ENCODE measurements at regions not wholly inside any gene's neighbourhood (a gene's known extent, or its start where the extent isn't known, plus 50 kb on each side); places are given as distances from the start of the nearest gene placed in this dataset.

GRCh38 chr5:98497418-98497817 is 276.0 kb upstream of the RGMB start:
- Histone ChIP-seq H3K4me1 (ENCODE audit: control insufficient read depth in 1 of 2, insufficient read depth in 2 of 2, low read length in 2 of 2) (peaks cover 7 to 26% of the 10 kb centered on the region in 2 donors), H3K4me3 (ENCODE audit: low read depth in 1 of 2, low read length in 2 of 2) (no peak overlapping the region), H3K9me3 (ENCODE audit: control insufficient read depth in 1 of 2, low read length in 2 of 2) (peaks cover 0 to 7% of the 10 kb centered on the region in 2 donors), H3K27me3 (ENCODE audit: control insufficient read depth in 1 of 2, insufficient read depth in 2 of 2, low read length in 2 of 2) (no peaks in the 10 kb centered on the region), H3K36me3 (ENCODE audit: control insufficient read depth in 1 of 2, insufficient read depth in 2 of 2, low read length in 2 of 2) (no peaks in the 10 kb centered on the region), H3K9ac (ENCODE audit: low read depth in 1 of 2, low read length in 2 of 2) (no peak overlapping the region), H3K27ac (ENCODE audit: low read depth, low read length) (no peak overlapping the region)

DNA sequence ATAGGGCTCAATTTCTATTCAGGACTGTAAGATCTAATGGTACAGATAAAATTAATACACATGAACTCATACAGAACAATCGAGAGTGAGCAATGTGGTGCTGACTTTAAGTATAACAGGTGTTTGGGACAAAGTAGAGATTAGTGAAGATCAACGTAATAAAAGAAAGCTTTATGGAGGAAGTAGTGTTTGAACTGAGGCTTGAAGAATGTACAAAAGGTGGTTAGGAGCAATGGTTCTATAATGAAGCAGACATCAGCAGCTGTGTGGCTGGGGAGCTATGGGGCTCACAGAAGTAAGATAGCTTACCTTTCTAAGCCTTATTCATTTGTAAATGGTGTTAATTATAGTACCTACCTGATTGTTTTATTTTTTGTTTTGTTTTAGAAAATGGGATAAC is 275.4 kb upstream of the RGMB start:
- Histone ChIP-seq H3K9ac (ENCODE audit: low read depth in 1 of 2, low read length in 2 of 2) (no peak overlapping the region), H3K9me3 (ENCODE audit: control insufficient read depth in 1 of 2, low read length in 2 of 2) (peaks cover 0 to 7% of the 10 kb centered on the region in 2 donors), H3K4me3 (ENCODE audit: low read depth in 1 of 2, low read length in 2 of 2) (no peak overlapping the region), H3K36me3 (ENCODE audit: control insufficient read depth in 1 of 2, insufficient read depth in 2 of 2, low read length in 2 of 2) (no peaks in the 10 kb centered on the region), H3K27me3 (ENCODE audit: control insufficient read depth in 1 of 2, insufficient read depth in 2 of 2, low read length in 2 of 2) (no peaks in the 10 kb centered on the region), H3K4me1 (ENCODE audit: control insufficient read depth in 1 of 2, insufficient read depth in 2 of 2, low read length in 2 of 2) (peaks cover 7 to 29% of the 10 kb centered on the region in 2 donors), H3K27ac (ENCODE audit: low read depth, low read length) (no peak overlapping the region)

DNA sequence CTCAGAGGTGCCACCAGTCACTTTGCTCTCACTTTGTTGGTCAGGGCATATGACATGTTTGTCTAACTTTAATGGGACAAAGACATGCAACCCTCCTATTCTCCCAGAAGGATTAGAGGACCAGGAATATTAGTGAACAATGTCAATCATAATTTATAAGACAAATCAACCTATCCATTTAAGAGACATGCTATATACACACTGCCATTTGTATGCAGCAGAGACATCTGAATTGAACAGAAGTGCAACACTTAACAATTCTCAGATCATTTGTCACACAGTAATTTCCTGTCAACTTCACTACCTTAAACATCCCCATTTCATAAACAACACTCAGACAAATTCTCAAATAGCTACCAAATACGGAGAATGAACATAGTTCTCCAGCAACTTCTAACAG is 273.6 kb upstream of the RGMB start:
- Histone ChIP-seq H3K4me3 (ENCODE audit: low read depth in 1 of 2, low read length in 2 of 2) (no peak overlapping the region), H3K27me3 (ENCODE audit: control insufficient read depth in 1 of 2, insufficient read depth in 2 of 2, low read length in 2 of 2) (no peaks in the 10 kb centered on the region), H3K9me3 (ENCODE audit: control insufficient read depth in 1 of 2, low read length in 2 of 2) (no peaks in the 10 kb centered on the region), H3K36me3 (ENCODE audit: control insufficient read depth in 1 of 2, insufficient read depth in 2 of 2, low read length in 2 of 2) (no peaks in the 10 kb centered on the region), H3K4me1 (ENCODE audit: control insufficient read depth in 1 of 2, insufficient read depth in 2 of 2, low read length in 2 of 2) (peaks cover 15 to 38% of the 10 kb centered on the region in 2 donors), H3K27ac (ENCODE audit: low read depth, low read length) (no peak overlapping the region), H3K9ac (ENCODE audit: low read depth in 1 of 2, low read length in 2 of 2) (no peak overlapping the region)

GRCh38 chr5:98500811-98501210 is 272.7 kb upstream of the RGMB start:
- peaks cover 15 to 41% of the 10 kb centered on the region in 2 donors for H3K4me1 ChIP-seq (ENCODE audit: control insufficient read depth in 1 of 2, insufficient read depth in 2 of 2, low read length in 2 of 2)

DNA sequence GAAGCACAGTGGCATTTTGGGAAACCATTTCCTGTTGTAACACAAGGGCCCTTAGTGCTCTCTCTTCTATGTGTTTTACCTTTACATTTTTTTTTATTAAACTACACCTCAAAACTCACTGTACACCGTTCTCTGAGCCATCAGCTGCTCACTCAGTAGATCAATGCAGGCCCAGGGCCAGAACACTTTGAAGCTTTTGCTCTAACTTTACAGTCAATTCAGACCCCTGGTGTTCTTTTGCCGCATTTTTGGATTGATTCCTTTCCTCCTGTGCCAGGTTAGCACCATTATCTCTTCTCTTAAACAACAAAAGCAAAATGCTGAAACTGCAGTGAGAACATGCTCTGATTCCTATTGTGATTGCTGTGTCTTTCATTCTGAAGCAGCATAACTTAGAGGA is 269.8 kb upstream of the RGMB start:
- no peaks in the 10 kb centered on the region for H3K27me3 ChIP-seq (ENCODE audit: control insufficient read depth in 1 of 2, insufficient read depth in 2 of 2, low read length in 2 of 2)
- no peak overlapping the region for H3K4me3 ChIP-seq (ENCODE audit: low read depth in 1 of 2, low read length in 2 of 2)
- H3K9me3 ChIP-seq (ENCODE audit: control insufficient read depth in 1 of 2, low read length in 2 of 2) = no peaks in the 10 kb centered on the region
- no peak overlapping the region for H3K9ac ChIP-seq (ENCODE audit: low read depth in 1 of 2, low read length in 2 of 2)
- no peak overlapping the region for H3K27ac ChIP-seq (ENCODE audit: low read depth, low read length)
- H3K36me3 ChIP-seq (ENCODE audit: control insufficient read depth in 1 of 2, insufficient read depth in 2 of 2, low read length in 2 of 2) = no peaks in the 10 kb centered on the region
- H3K4me1 ChIP-seq (ENCODE audit: control insufficient read depth in 1 of 2, insufficient read depth in 2 of 2, low read length in 2 of 2) = peaks cover 15 to 32% of the 10 kb centered on the region in 2 donors

More at GRCh38 chr5:98500811-98501210, 272.7 kb upstream of the RGMB start:
- H3K9me3 ChIP-seq (ENCODE audit: control insufficient read depth in 1 of 2, low read length in 2 of 2) = no peaks in the 10 kb centered on the region
- H3K9ac ChIP-seq (ENCODE audit: low read depth in 1 of 2, low read length in 2 of 2) = no peak overlapping the region
- H3K27me3 ChIP-seq (ENCODE audit: control insufficient read depth in 1 of 2, insufficient read depth in 2 of 2, low read length in 2 of 2) = no peaks in the 10 kb centered on the region
- H3K36me3 ChIP-seq (ENCODE audit: control insufficient read depth in 1 of 2, insufficient read depth in 2 of 2, low read length in 2 of 2) = no peaks in the 10 kb centered on the region
- no peak overlapping the region for H3K4me3 ChIP-seq (ENCODE audit: low read depth in 1 of 2, low read length in 2 of 2)
- no peak overlapping the region for H3K27ac ChIP-seq (ENCODE audit: low read depth, low read length)

- H3K27me3 ChIP-seq (ENCODE audit: control insufficient read depth in 1 of 2, insufficient read depth in 2 of 2, low read length in 2 of 2) = no peaks in the 10 kb centered on the region
- H3K4me3 ChIP-seq (ENCODE audit: low read depth in 1 of 2, low read length in 2 of 2) = no peak overlapping the region
- peaks cover 14 to 35% of the 10 kb centered on the region in 2 donors for H3K4me1 ChIP-seq (ENCODE audit: control insufficient read depth in 1 of 2, insufficient read depth in 2 of 2, low read length in 2 of 2)
- no peak overlapping the region for H3K9ac ChIP-seq (ENCODE audit: low read depth in 1 of 2, low read length in 2 of 2)
- H3K9me3 ChIP-seq (ENCODE audit: control insufficient read depth in 1 of 2, low read length in 2 of 2) = no peaks in the 10 kb centered on the region
- no peaks in the 10 kb centered on the region for H3K36me3 ChIP-seq (ENCODE audit: control insufficient read depth in 1 of 2, insufficient read depth in 2 of 2, low read length in 2 of 2)
- no peak overlapping the region for H3K27ac ChIP-seq (ENCODE audit: low read depth, low read length)
These were observed 269.0 kb upstream of the RGMB start for GRCh38 chr5:98504505-98504904.

GRCh38 chr5:98510143-98510985 is 263.1 kb upstream of the RGMB start:
- peaks cover 0 to 16% of the 10 kb centered on the region in 2 donors for H3K4me1 ChIP-seq (ENCODE audit: control insufficient read depth in 1 of 2, insufficient read depth in 2 of 2, low read length in 2 of 2)
- no peak overlapping the region for H3K27ac ChIP-seq (ENCODE audit: low read depth, low read length)
- H3K9me3 ChIP-seq (ENCODE audit: control insufficient read depth in 1 of 2, low read length in 2 of 2) = no peaks in the 10 kb centered on the region
- no peak overlapping the region for H3K9ac ChIP-seq (ENCODE audit: low read depth in 1 of 2, low read length in 2 of 2)
- H3K27me3 ChIP-seq (ENCODE audit: control insufficient read depth in 1 of 2, insufficient read depth in 2 of 2, low read length in 2 of 2) = no peaks in the 10 kb centered on the region
- no peaks in the 10 kb centered on the region for H3K36me3 ChIP-seq (ENCODE audit: control insufficient read depth in 1 of 2, insufficient read depth in 2 of 2, low read length in 2 of 2)
- peak overlapping the region in 1 of 2 donors; percentile 6 for H3K4me3 ChIP-seq (ENCODE audit: low read depth in 1 of 2, low read length in 2 of 2)

DNA sequence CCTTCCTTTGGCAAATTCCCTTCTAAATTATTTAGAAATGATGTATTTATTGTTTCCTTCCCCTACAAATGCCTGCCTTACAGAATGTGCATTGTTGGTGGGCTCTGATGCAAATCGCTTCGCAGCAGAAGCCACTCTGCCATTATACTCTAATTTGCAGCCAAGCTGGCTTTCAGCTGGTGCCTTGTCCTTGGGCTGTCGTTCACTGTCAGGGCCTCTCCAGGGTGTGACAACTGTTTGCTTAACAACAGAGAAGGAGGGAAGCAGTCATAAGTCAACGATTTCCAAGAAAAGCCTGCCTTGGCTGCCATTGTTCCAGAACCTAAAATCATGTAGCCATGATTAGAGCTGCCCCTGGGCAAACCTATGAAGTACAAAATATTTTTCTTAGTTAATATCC is 260.1 kb upstream of the RGMB start:
- Histone ChIP-seq H3K4me1 (ENCODE audit: control insufficient read depth in 1 of 2, insufficient read depth in 2 of 2, low read length in 2 of 2) (peaks cover 10 to 26% of the 10 kb centered on the region in 2 donors), H3K4me3 (ENCODE audit: low read depth in 1 of 2, low read length in 2 of 2) (no peak overlapping the region), H3K27me3 (ENCODE audit: control insufficient read depth in 1 of 2, insufficient read depth in 2 of 2, low read length in 2 of 2) (no peaks in the 10 kb centered on the region), H3K9ac (ENCODE audit: low read depth in 1 of 2, low read length in 2 of 2) (no peak overlapping the region), H3K9me3 (ENCODE audit: control insufficient read depth in 1 of 2, low read length in 2 of 2) (no peaks in the 10 kb centered on the region), H3K36me3 (ENCODE audit: control insufficient read depth in 1 of 2, insufficient read depth in 2 of 2, low read length in 2 of 2) (no peaks in the 10 kb centered on the region), H3K27ac (ENCODE audit: low read depth, low read length) (no peak overlapping the region)

DNA sequence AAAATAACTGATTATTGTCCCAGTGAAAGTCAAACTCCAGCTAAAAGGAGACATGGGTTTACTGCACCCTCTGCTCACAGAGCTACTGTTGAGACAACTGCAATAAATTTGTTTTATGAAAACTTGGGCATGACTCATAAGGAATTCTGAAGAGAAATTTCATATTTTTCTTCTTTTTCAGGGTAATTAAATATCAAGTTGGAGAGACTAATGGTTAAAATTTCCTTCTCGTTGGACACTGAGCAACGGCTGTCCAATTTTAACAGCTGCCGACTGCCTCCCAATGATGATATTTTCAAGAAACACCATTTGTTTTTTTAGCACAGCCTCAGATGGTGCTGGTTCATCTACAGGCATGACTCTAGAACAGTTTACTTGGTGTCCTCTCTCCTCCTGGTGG is 259.2 kb upstream of the RGMB start:
- Histone ChIP-seq H3K36me3 (ENCODE audit: control insufficient read depth in 1 of 2, insufficient read depth in 2 of 2, low read length in 2 of 2) (no peaks in the 10 kb centered on the region), H3K9ac (ENCODE audit: low read depth in 1 of 2, low read length in 2 of 2) (no peak overlapping the region), H3K9me3 (ENCODE audit: control insufficient read depth in 1 of 2, low read length in 2 of 2) (no peaks in the 10 kb centered on the region), H3K4me3 (ENCODE audit: low read depth in 1 of 2, low read length in 2 of 2) (no peak overlapping the region), H3K27me3 (ENCODE audit: control insufficient read depth in 1 of 2, insufficient read depth in 2 of 2, low read length in 2 of 2) (no peaks in the 10 kb centered on the region), H3K27ac (ENCODE audit: low read depth, low read length) (no peak overlapping the region), H3K4me1 (ENCODE audit: control insufficient read depth in 1 of 2, insufficient read depth in 2 of 2, low read length in 2 of 2) (peaks cover 13 to 28% of the 10 kb centered on the region in 2 donors)

- peaks cover 12 to 13% of the 10 kb centered on the region in 2 donors for H3K4me1 ChIP-seq (ENCODE audit: control insufficient read depth in 1 of 2, insufficient read depth in 2 of 2, low read length in 2 of 2)
- no peaks in the 10 kb centered on the region for H3K9me3 ChIP-seq (ENCODE audit: control insufficient read depth in 1 of 2, low read length in 2 of 2)
- no peak overlapping the region for H3K27ac ChIP-seq (ENCODE audit: low read depth, low read length)
- no peaks in the 10 kb centered on the region for H3K27me3 ChIP-seq (ENCODE audit: control insufficient read depth in 1 of 2, insufficient read depth in 2 of 2, low read length in 2 of 2)
- no peak overlapping the region for H3K4me3 ChIP-seq (ENCODE audit: low read depth in 1 of 2, low read length in 2 of 2)
- no peaks in the 10 kb centered on the region for H3K36me3 ChIP-seq (ENCODE audit: control insufficient read depth in 1 of 2, insufficient read depth in 2 of 2, low read length in 2 of 2)
- H3K9ac ChIP-seq (ENCODE audit: low read depth in 1 of 2, low read length in 2 of 2) = no peak overlapping the region
These were observed 256.8 kb upstream of the RGMB start for GRCh38 chr5:98516701-98517100.

All from duodenal mucosa (tissue), 2 donors.